ENCODE measurements at regions not wholly inside any gene's neighbourhood (a gene's known extent, or its start where the extent isn't known, plus 50 kb on each side); places are given as distances from the start of the nearest gene placed in this dataset.
"Not testable (repeated sequence)": the region's sequence is repeated elsewhere in the genome, so short reads cannot be mapped to it uniquely, and the experiment has no call there.

GRCh38 chr11:110874437-110875030 lies 162.3 kb upstream of the ARHGAP20 start:
- DNase-seq (ENCODE audit: low read depth in 3 of 3), result no peak

DNA sequence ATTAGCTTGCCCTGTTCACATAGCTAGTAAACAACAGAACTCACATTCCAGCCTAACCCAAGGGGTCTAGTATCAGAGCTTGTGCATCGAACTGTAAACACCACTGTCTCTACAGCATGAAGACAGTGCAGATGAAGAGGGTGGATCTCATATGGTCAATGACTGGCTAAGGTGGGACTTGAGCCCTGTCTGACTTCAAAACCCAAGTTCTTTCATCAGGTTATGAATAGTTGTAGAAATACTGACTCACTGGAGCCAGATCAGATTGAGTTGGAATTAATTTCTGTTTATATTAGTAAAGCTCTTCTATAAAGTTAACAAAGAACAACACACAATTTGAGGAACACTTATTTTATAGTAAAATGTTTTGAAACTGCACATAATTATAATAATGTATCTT lies 161.7 kb upstream of the ARHGAP20 start:
- DNase-seq (ENCODE audit: low read depth in 3 of 3), result no peak

- no peak for DNase-seq (ENCODE audit: low read depth in 3 of 3)
These were observed 158.7 kb upstream of the ARHGAP20 start for GRCh38 chr11:110870816-110871522.

GRCh38 chr11:110867951-110868350 lies 155.7 kb upstream of the ARHGAP20 start:
- no peak for DNase-seq (ENCODE audit: low read depth in 3 of 3)

- DNase-seq (ENCODE audit: low read depth in 3 of 3), result no peak
These were observed 153.8 kb upstream of the ARHGAP20 start for GRCh38 chr11:110866081-110866480.

GRCh38 chr11:110862407-110862806 lies 150.2 kb upstream of the ARHGAP20 start:
- DNase-seq (ENCODE audit: low read depth in 3 of 3), result no peak

DNA sequence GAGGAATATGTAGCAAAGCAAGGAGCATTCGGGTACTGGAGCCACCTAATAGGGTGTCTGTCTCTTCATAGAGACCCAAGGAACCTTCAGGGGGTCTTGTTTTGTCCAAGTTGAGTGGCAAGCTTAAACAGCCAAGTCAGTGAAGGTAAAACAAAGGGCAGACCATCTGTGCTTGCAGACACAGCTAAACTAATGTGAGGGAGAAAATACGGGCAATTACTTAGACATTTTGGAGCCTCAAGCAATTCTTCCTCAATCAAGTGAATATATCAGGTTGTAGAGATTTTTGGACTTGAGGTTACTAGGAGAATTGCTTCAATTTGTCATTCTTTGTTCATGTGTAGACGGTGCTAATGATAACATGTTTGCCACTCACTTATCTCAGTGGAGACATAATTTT lies 148.2 kb upstream of the ARHGAP20 start:
- DNase-seq (ENCODE audit: low read depth in 3 of 3), result no peak

DNA sequence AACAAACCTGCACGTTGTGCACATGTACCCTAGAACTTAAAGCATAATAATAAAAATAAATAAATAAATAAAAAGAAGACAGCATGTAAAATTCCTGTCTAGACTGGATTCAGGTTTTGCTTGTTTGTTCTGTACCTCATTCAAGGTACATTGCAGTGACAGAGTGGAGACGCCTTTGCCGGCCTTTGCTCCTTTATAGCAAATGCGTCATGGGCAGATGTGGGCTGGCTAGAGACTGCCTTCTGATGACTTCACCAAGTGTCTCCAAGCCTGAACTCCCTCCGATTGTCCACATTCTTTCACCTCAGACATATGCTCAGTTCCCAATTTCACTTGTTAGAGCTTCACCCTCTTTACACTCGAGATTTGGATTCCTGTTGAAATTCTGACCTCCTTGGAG lies 147.8 kb upstream of the ARHGAP20 start:
- DNase-seq (ENCODE audit: low read depth in 3 of 3), result no peak

GRCh38 chr11:110859240-110859840 lies 147.1 kb upstream of the ARHGAP20 start:
- no peak for DNase-seq (ENCODE audit: low read depth in 3 of 3)

GRCh38 chr11:110858547-110858921 lies 146.3 kb upstream of the ARHGAP20 start:
- DNase-seq (ENCODE audit: low read depth in 3 of 3), result no peak

GRCh38 chr11:110857892-110858546 lies 145.8 kb upstream of the ARHGAP20 start:
- no peak for DNase-seq (ENCODE audit: low read depth in 3 of 3)

DNA sequence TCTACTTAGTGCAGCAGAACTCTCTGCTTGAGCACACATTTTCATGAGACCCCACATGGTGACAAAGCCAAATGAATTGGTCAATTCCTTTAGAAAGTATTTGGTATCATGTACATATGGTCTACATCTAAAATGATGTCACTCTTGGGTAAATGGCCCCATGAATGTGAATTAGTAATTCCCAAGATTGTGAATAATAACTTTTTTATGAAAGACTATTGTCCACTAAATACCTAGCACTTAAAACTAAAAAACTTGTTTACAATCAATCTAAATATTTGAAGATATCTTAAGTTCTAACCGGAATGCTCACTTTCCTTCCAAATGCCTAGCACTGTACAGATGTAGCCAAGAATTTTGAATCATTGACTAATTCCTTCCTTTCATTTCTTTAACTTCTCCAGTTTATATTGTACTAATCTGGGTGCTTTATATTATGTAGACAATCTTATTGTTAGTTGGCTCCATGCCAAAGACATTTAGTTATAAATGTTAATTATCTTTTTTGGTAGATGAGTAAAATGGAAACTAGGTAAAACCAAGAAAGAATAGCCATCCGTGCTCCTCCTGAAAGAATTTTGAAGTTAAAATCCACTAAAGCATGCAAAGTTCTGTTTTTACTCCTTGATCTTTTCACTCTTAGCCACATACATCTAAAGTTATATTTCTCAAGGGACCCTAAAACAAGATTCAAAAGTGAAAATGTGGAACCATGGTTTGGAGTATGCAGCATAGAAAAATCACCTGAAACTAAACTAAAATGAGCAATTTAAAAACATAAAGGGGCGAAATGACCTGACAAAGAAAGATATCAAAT lies 145.0 kb upstream of the ARHGAP20 start:
- no peak for DNase-seq (ENCODE audit: low read depth in 3 of 3)

GRCh38 chr11:110856340-110856739 lies 144.1 kb upstream of the ARHGAP20 start:
- no peak for DNase-seq (ENCODE audit: low read depth in 3 of 3)

GRCh38 chr11:110855191-110855590 lies 143.0 kb upstream of the ARHGAP20 start:
- no peak for DNase-seq (ENCODE audit: low read depth in 3 of 3)

- no peak for DNase-seq (ENCODE audit: low read depth in 3 of 3)
These were observed 140.8 kb upstream of the ARHGAP20 start for GRCh38 chr11:110852921-110853490.

DNA sequence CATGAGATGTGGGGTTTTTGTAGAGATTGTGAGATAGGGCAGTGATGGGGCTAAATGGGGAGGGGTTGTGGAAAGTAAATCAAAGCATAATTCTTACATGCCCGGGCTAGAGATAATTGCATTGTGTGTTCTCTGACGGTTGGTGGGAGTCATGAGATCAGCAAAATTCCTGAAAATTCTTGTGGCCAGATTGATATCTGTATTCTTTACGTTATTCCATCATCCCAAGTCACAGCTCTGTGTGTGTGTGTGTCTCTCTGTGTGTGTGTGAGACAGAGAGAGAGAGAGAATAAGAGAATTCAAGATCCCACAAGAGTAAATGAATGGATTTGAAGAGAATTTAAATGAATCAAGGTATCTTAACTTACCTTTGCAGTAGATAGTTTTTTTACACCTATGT lies 138.6 kb upstream of the ARHGAP20 start:
- DNase-seq (ENCODE audit: low read depth in 3 of 3), result no peak

DNA sequence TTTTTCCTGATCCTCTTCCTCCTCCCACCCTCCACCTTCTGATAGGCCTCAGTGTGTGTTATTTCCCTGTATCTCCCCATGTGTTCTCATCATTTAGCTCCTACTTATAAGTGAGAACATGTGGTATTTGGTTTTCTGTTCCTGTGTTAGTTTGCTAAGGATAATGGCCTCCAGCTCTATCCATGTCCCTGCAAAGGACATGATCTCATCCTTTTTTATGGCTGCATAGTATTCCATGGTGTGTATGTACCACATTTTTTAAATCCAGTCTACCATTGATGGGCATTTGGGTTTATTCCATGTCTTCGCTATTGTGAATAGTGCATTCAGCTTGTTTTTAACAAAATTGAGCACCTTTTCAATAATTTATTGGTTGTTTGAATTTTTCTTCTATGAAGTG lies 130.8 kb upstream of the ARHGAP20 start:
- not testable (repeated sequence) for DNase-seq (ENCODE audit: low read depth in 3 of 3)

DNA sequence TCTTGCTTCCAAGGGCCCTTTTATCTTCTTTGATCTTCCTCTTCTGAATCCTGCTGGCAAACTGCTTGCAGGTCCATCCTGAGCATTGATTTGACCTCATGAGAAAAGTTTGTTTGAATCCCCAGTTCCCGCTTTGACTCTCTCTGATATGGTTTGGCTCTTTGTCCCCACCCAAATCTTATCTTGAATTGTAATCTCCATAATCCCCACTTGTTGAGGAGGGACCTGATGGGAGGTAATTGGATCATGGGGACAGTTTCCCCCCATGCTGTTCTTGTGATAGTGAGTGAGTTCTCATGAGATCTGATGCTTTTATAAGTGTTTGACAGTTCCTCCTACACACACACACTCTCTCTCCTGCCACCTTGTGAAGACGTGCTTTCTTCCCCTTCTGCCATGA lies 126.6 kb upstream of the ARHGAP20 start:
- DNase-seq (ENCODE audit: low read depth in 3 of 3), result no peak

GRCh38 chr11:110837603-110838002 lies 125.4 kb upstream of the ARHGAP20 start:
- no peak for DNase-seq (ENCODE audit: low read depth in 3 of 3)

- no peak for DNase-seq (ENCODE audit: low read depth in 3 of 3)
These were observed 122.9 kb upstream of the ARHGAP20 start for GRCh38 chr11:110835106-110835505.

- no peak for DNase-seq (ENCODE audit: low read depth in 3 of 3)
These were observed 120.8 kb upstream of the ARHGAP20 start for GRCh38 chr11:110833033-110833484.

DNA sequence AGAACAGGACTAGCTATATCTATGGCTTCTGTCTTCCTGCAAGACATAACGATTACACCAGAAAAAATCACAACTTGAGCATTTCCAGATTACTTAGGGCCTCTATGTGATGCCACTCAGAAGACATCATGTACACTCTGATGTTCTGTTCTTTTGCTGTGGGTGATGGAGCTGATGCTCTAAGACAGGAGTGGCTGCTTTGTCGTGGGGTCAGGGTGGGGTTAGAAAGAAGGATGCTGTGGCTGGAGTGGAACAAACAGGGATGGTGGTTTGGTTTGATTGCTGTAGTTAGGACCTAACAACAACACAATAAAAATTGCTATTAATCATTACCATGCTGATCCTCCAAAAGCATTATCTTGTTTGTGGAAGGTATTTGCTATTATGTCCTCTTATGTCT lies 120.3 kb upstream of the ARHGAP20 start:
- no peak for DNase-seq (ENCODE audit: low read depth in 3 of 3)

All from stimulated activated CD4-positive, alpha-beta T cell treated with anti-CD3 and anti-CD28 coated beads, TNF-alpha, amount 100 ng/mL, for 48 hours (primary cell).